H9 (cell line): ENCODE measurements at regions not wholly inside any gene's neighbourhood (a gene's known extent, or its start where the extent isn't known, plus 50 kb on each side); places are given as distances from the start of the nearest gene placed in this dataset.

Source experiments
- DNase-seq: peaks from one replicate; pipeline ENCODE4 v3.0.0-alpha.2; 2017
- H2AFZ ChIP-seq: one replicate; pipeline ENCODE4 v1.6.1; 2013; ENCODE audit warnings: mild to moderate bottlenecking, low read length, control low read depth, moderate library complexity
- H2AK5ac ChIP-seq: 2 replicates; pipeline ENCODE4 v1.6.1; 2013; ENCODE audit warnings: low read length, control low read depth, mixed read lengths; ENCODE audit not compliant: insufficient read length
- H2BK120ac ChIP-seq: one replicate; pipeline ENCODE4 v1.6.1; 2013; ENCODE audit warnings: low read depth, mild to moderate bottlenecking, low read length, control low read depth, inconsistent platforms; ENCODE audit not compliant: poor library complexity, severe bottlenecking
- H2BK12ac ChIP-seq: 2 replicates; pipeline ENCODE4 v1.6.1; 2013; ENCODE audit warnings: low read length, control low read depth, mixed read lengths, low read depth; ENCODE audit not compliant: insufficient read length
- H2BK15ac ChIP-seq: 2 replicates; pipeline ENCODE4 v1.6.1; 2013; ENCODE audit warnings: low read depth, low read length, control low read depth
- H2BK20ac ChIP-seq: one replicate; pipeline ENCODE4 v1.6.1; 2013; ENCODE audit warnings: low read depth, mild to moderate bottlenecking, low read length, control low read depth, inconsistent platforms; ENCODE audit not compliant: poor library complexity, severe bottlenecking
- H2BK5ac ChIP-seq: 2 replicates; pipeline ENCODE4 v1.6.1; 2013; ENCODE audit warnings: low read length, control low read depth, mixed read lengths; ENCODE audit not compliant: insufficient read length
- H3K14ac ChIP-seq: 2 replicates; pipeline ENCODE4 v1.6.1; 2013; ENCODE audit warnings: low read length, control low read depth; ENCODE audit not compliant: insufficient read depth
- H3K18ac ChIP-seq: 2 replicates; pipeline ENCODE4 v1.6.1; 2013; ENCODE audit warnings: low read depth, mild to moderate bottlenecking, mixed read lengths, low read length, control low read depth; ENCODE audit not compliant: insufficient read length
- H3K23ac ChIP-seq: 2 replicates; pipeline ENCODE4 v1.6.1; 2013; ENCODE audit warnings: low read length, control low read depth, mixed read lengths, low read depth; ENCODE audit not compliant: insufficient read length
- H3K23me2 ChIP-seq: 2 replicates; pipeline ENCODE4 v1.6.1; 2013; ENCODE audit warnings: low read depth, mild to moderate bottlenecking, mixed read lengths, low read length, control low read depth; ENCODE audit not compliant: insufficient read length, poor library complexity, severe bottlenecking
- H3K27ac ChIP-seq: 2 replicates; pipeline ENCODE4 v1.5.1; 2013; ENCODE audit warnings: low read length, control low read depth, mixed read lengths, low read depth; ENCODE audit not compliant: insufficient read length
- H3K27me3 ChIP-seq: 2 replicates; pipeline ENCODE4 v1.6.1; 2013; ENCODE audit warnings: low read length, control low read depth, inconsistent platforms; ENCODE audit not compliant: insufficient read depth
- H3K4ac ChIP-seq: 2 replicates; pipeline ENCODE4 v1.6.1; 2013; ENCODE audit warnings: low read depth, mild to moderate bottlenecking, control low read depth, inconsistent platforms, low read length, moderate library complexity
- H3K4me1 ChIP-seq: 2 replicates; pipeline ENCODE4 v1.6.1; 2013; ENCODE audit warnings: low read length, control low read depth, inconsistent platforms; ENCODE audit not compliant: insufficient read depth
- H3K4me2 ChIP-seq: 2 replicates; pipeline ENCODE4 v1.6.1; 2013; ENCODE audit warnings: low read length, control low read depth, mixed read lengths; ENCODE audit not compliant: insufficient read length, insufficient read depth
- H3K56ac ChIP-seq: 2 replicates; pipeline ENCODE4 v1.6.1; 2013; ENCODE audit warnings: low read depth, mild to moderate bottlenecking, mixed read lengths, low read length, control low read depth; ENCODE audit not compliant: insufficient read length
- H3K79me1 ChIP-seq: 2 replicates; pipeline ENCODE4 v1.6.1; 2013; ENCODE audit warnings: low read depth, mild to moderate bottlenecking, moderate library complexity, low read length, control low read depth, inconsistent platforms; ENCODE audit not compliant: insufficient read depth, poor library complexity, severe bottlenecking
- H3K79me2 ChIP-seq: 2 replicates; pipeline ENCODE4 v1.6.1; 2013; ENCODE audit warnings: low read length, control low read depth, inconsistent platforms; ENCODE audit not compliant: insufficient read depth
- H3K9ac ChIP-seq: 2 replicates; pipeline ENCODE4 v1.6.1; 2013; ENCODE audit warnings: low read length, control low read depth, mixed read lengths; ENCODE audit not compliant: insufficient read length; ENCODE audit errors: extremely low read depth
- H3K9me3 ChIP-seq: one replicate; pipeline ENCODE4 v1.6.1; 2013; ENCODE audit warnings: low read depth, low read length, inconsistent platforms; ENCODE audit not compliant: control insufficient read depth
- H3T11ph ChIP-seq: one replicate; pipeline ENCODE4 v1.6.1; 2013; ENCODE audit warnings: mild to moderate bottlenecking, low read length, control low read depth, inconsistent platforms
- H4K20me1 ChIP-seq: one replicate; pipeline ENCODE4 v1.6.1; 2013; ENCODE audit not compliant: control insufficient read depth, insufficient read length, insufficient read depth
- H4K5ac ChIP-seq: 2 replicates; pipeline ENCODE4 v1.6.1; 2013; ENCODE audit warnings: low read depth, mild to moderate bottlenecking, mixed read lengths, low read length, control low read depth; ENCODE audit not compliant: insufficient read length
- H4K8ac ChIP-seq: replicated peaks from 2 replicates; pipeline ENCODE4 v1.6.1; 2013; ENCODE audit warnings: low read length, control low read depth, mixed read lengths, low read depth; ENCODE audit not compliant: insufficient read length
- H4K91ac ChIP-seq: 2 replicates; pipeline ENCODE4 v1.6.1; 2013; ENCODE audit warnings: low read depth, mild to moderate bottlenecking, moderate library complexity, mixed read lengths, low read length, control low read depth; ENCODE audit not compliant: insufficient read length
- H3K27ac Mint-ChIP-seq, 3 experiments: 2 replicates in 2 of 3; 3 replicates in 1 of 3; pipeline ENCODE4 v1.8.0; 2020 to 2021; ENCODE audit warnings: mixed read lengths in 3 of 3, mild to moderate bottlenecking in 1 of 3, moderate library complexity in 1 of 3
- H3K27me3 Mint-ChIP-seq: 2 replicates; pipeline ENCODE4 v1.8.0; 2021; ENCODE audit warnings: low read depth, mild to moderate bottlenecking, moderate library complexity, mixed read lengths
- H3K36me3 Mint-ChIP-seq, 3 experiments: 2 replicates in 2 of 3; 3 replicates in 1 of 3; pipeline ENCODE4 v1.8.0; 2020 to 2021; ENCODE audit warnings: low read depth in 3 of 3, mixed read lengths in 3 of 3; ENCODE audit not compliant: insufficient read depth in 1 of 3
- H3K4me1 Mint-ChIP-seq, 2 experiments: 2 replicates each; pipeline ENCODE4 v1.8.0; 2020; ENCODE audit warnings: mixed read lengths in 2 of 2
- H3K4me3 Mint-ChIP-seq, 2 experiments: 2 replicates in 1 of 2; 3 replicates in 1 of 2; pipeline ENCODE4 v1.8.0; 2020 to 2021; ENCODE audit warnings: mild to moderate bottlenecking in 2 of 2, mixed read lengths in 2 of 2, moderate library complexity in 1 of 2
- H3K9me3 Mint-ChIP-seq, 2 experiments: 2 replicates in 1 of 2; 3 replicates in 1 of 2; pipeline ENCODE4 v1.8.0; 2020; ENCODE audit warnings: mild to moderate bottlenecking in 2 of 2, mixed read lengths in 2 of 2, moderate library complexity in 1 of 2
- whole genome bisulfite sequencing: extraction: QIAGEN DNeasy Blood & Tissue Kit; methylation state at CpG from one replicate; pipeline ENCODE4 v1.1.7; 2013; ENCODE audit warnings: missing lambda C conversion rate, low lambda C conversion rate, mixed read lengths; ENCODE audit not compliant: insufficient read length; ENCODE audit errors: extremely low coverage; 5-methylcytosine and 5-hydroxymethylcytosine counted together
- TF ChIP-seq, protein P1 (sequence below): fragments of 200-600 bp; sonication (generic); conservative IDR thresholded peaks from 3 replicates; pipeline ENCODE4 v1.8.0; 2021; ENCODE audit warnings: antibody characterized with exemption, mild to moderate bottlenecking

DNA sequence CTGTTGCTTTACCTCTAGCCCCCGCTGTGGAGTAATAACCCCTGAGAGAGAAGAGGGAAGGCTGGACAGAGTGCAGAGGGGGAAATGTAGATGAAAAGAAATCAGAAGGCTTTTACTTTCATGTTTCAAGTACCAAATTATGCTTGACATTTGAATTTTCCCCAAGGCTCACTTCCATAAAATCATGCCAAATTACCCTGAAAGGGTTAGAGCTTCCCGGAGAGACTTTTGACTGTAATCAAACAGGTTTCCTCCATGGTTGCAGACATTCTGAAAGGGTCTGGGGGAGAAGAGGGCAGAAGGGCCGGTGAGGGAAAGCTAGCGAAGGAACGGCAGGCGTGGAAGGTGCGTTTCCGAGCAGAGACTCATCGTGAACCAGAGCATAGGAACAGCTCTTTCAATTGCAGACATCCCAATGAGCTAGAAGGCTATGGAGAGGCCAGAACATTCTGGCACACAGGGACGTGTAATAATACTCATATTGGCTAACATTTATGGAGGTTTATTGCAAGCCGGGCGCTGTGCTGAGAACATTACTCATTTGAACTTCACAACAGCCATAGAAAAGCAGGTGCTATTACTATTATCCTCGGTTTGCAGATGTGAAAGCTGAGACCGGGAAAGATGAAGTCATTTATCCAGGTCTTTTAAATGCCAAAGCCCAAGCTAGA is 620.8 kb upstream of the AUTS2 start:
- Histone ChIP-seq H3K23me2 (no peaks in the 10 kb centered on the region), H3K4me1 (no peaks in the 10 kb centered on the region; the same call in 1 of the 2 replicates), H4K20me1 (no peaks in the 10 kb centered on the region), H3K14ac (no peak overlapping the region), H2BK20ac (no peak overlapping the region), H3K9ac (no peak overlapping the region), H4K5ac (no peak overlapping the region), H3K18ac (no peak overlapping the region), H2AK5ac (no peak overlapping the region), H3K4ac (no peak overlapping the region), H4K91ac (no peak overlapping the region), H3K27me3 (no peaks in the 10 kb centered on the region), H3K23ac (no peak overlapping the region), H3K56ac (no peak overlapping the region), H3T11ph (no peak overlapping the region), H3K79me2 (no peaks in the 10 kb centered on the region), H2BK5ac (no peak overlapping the region), H3K79me1 (no peaks in the 10 kb centered on the region), H2BK15ac (no peak overlapping the region), H4K8ac (no peak overlapping the region), H2BK120ac (no peak overlapping the region), H2BK12ac (no peak overlapping the region), H3K9me3 (no peaks in the 10 kb centered on the region), H3K27ac (no peak overlapping the region), H2AFZ (no peak overlapping the region), H3K4me2 (no peak overlapping the region)
- peaks cover 0 to 13% (median 0%) of the 10 kb centered on the region in 3 experiments; a peak in 5 of 7 replicates for H3K36me3 Mint-ChIP-seq
- H3K27me3 Mint-ChIP-seq, result no peaks in the 10 kb centered on the region
- peaks cover 42 to 52% of the 10 kb centered on the region in 2 experiments for H3K4me1 Mint-ChIP-seq
- peak overlapping the region; percentile 12 to 95 (median 82); a peak in 5 of 7 replicates for H3K27ac Mint-ChIP-seq
- TF ChIP-seq, protein P1, sequence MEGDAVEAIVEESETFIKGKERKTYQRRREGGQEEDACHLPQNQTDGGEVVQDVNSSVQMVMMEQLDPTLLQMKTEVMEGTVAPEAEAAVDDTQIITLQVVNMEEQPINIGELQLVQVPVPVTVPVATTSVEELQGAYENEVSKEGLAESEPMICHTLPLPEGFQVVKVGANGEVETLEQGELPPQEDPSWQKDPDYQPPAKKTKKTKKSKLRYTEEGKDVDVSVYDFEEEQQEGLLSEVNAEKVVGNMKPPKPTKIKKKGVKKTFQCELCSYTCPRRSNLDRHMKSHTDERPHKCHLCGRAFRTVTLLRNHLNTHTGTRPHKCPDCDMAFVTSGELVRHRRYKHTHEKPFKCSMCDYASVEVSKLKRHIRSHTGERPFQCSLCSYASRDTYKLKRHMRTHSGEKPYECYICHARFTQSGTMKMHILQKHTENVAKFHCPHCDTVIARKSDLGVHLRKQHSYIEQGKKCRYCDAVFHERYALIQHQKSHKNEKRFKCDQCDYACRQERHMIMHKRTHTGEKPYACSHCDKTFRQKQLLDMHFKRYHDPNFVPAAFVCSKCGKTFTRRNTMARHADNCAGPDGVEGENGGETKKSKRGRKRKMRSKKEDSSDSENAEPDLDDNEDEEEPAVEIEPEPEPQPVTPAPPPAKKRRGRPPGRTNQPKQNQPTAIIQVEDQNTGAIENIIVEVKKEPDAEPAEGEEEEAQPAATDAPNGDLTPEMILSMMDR, result no peak
- no CpG with 5 or more reads among the region's 14 CpGs for WGBS
- H3K4me3 Mint-ChIP-seq, result no peak overlapping the region; a peak in 1 of 5 replicates
- no peak for DNase-seq
- H3K9me3 Mint-ChIP-seq, result peaks cover 7 to 8% of the 10 kb centered on the region in 2 experiments
